ENCODE measurements at regions not wholly inside any gene's neighbourhood (a gene's known extent, or its start where the extent isn't known, plus 50 kb on each side); places are given as distances from the start of the nearest gene placed in this dataset.

DNA sequence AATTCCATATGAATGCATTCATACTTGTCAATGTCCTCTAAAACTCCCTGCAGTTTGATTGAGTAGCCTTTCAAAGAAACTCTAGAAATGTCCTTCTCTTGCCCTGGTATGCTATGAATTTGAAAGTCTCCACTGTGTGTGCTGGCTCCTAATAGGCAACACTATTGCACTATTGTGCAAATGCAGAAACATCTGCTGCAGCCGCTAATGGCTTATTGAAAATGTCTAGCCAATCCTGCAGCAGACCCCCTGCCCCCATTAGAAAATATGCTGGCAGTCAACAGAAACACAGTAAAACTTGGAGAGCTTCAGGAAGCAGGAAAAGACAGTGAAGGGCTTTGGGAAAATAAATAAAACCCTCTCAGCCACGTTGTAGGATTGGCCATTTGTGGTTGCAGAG lies 87.3 kb upstream of the GRAMD2B start:
- ChIA-PET RAD21 (ENCODE audit: unreplicated experiment) (no interaction called here), CTCF (interaction anchor here (4.2 kb wide), 1 partner anchor 206 kb away, joined by 91 read pairs; no protein-coding TSS in a partner anchor), SMC1A (ENCODE audit: uncharacterized antibody, unreplicated experiment) (no interaction called here), POLR2A (no interaction called here)
- Histone ChIP-seq H4K20me1 (ENCODE audit: control insufficient read depth, insufficient read depth) (no peaks in the 10 kb centered on the region), H3K9ac (ENCODE audit: control insufficient read depth, insufficient read depth, low read length) (no peak overlapping the region), H3K4me2 (ENCODE audit: control insufficient read depth, insufficient read depth) (no peak overlapping the region), H3K9me3 (replicated peaks; ENCODE audit: control insufficient read depth, insufficient read depth, low read length) (no peaks in the 10 kb centered on the region), H3K27ac (ENCODE audit: control insufficient read depth, insufficient read depth) (no peak overlapping the region), H3K79me2 (ENCODE audit: control insufficient read depth, insufficient read depth, low read length) (no peaks in the 10 kb centered on the region), H2AFZ (ENCODE audit: control insufficient read depth, low read depth, low read length) (no peak overlapping the region), H3K27me3 (replicated peaks in 1 of 2; ENCODE audit: control insufficient read depth in 2 of 2, insufficient read depth in 2 of 2, low read length in 1 of 2) (no peaks in the 10 kb centered on the region), H3K36me3 (ENCODE audit: control insufficient read depth in 2 of 2, insufficient read depth in 2 of 2, low read length in 1 of 2) (no peaks in the 10 kb centered on the region), H3K4me3 (no peak overlapping the region), H3K4me1 (ENCODE audit: control insufficient read depth, insufficient read depth, low read length) (no peaks in the 10 kb centered on the region)
- BruUV-seq (replicated peaks), result no TSS peak
- intact Hi-C loops (cut with micrococcal nuclease; ENCODE audit: unreplicated experiment), result no loop called here
- no peak for FAIRE-seq
- in situ Hi-C loops (cut with MboI), result no loop called here
- no peak for ATAC-seq
- TF ChIP-seq, protein P1, sequence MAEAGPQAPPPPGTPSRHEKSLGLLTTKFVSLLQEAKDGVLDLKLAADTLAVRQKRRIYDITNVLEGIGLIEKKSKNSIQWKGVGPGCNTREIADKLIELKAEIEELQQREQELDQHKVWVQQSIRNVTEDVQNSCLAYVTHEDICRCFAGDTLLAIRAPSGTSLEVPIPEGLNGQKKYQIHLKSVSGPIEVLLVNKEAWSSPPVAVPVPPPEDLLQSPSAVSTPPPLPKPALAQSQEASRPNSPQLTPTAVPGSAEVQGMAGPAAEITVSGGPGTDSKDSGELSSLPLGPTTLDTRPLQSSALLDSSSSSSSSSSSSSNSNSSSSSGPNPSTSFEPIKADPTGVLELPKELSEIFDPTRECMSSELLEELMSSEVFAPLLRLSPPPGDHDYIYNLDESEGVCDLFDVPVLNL (IDR thresholded peaks at IDR 0.05; ENCODE audit: low read depth, low read length), result no peak
- TF ChIP-seq ETV6 (conservative IDR thresholded peaks at IDR 0.05 in 1 of 2, IDR thresholded peaks at IDR 0.05 in 1 of 2; ENCODE audit: borderline replicate concordance in 1 of 2, low read depth in 1 of 2), result no peak
- no peak for TF ChIP-seq PAX5 (IDR thresholded peaks at IDR 0.05; ENCODE audit: borderline replicate concordance, low read depth, low read length)
- no peak for TF ChIP-seq TBL1XR1 (IDR thresholded peaks at IDR 0.05; ENCODE audit: low read depth, low read length)
- 44% methylated on average over 2 of the region's 2 CpGs for WGBS (ENCODE audit: insufficient coverage, insufficient replicate concordance, low lambda C conversion rate, missing lambda C conversion rate)
- no peak for DNase-seq (ENCODE audit: low read depth, low spot score)

DNA sequence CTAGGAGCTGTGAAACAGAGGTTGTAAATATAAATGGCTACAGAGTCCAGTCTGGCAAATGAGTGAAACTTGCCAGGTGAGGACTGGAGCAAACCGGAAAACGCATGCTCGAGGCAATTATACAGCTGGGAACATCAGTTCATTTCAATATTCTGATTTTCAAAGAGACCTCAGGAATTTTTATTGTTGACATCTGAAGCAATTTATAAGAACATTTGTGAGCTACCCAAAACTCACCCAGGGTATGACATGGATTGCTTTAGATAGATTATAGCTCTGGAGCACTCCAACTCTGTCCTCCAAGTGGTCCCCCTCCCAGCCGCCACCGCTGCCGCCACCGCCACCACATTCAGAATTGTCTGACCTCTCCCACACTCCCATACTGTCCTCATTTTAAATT lies 84.6 kb upstream of the GRAMD2B start:
- no TSS peak for BruUV-seq (replicated peaks)
- TF ChIP-seq, protein P2, sequence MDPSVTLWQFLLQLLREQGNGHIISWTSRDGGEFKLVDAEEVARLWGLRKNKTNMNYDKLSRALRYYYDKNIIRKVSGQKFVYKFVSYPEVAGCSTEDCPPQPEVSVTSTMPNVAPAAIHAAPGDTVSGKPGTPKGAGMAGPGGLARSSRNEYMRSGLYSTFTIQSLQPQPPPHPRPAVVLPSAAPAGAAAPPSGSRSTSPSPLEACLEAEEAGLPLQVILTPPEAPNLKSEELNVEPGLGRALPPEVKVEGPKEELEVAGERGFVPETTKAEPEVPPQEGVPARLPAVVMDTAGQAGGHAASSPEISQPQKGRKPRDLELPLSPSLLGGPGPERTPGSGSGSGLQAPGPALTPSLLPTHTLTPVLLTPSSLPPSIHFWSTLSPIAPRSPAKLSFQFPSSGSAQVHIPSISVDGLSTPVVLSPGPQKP (IDR thresholded peaks at IDR 0.05; ENCODE audit: low read depth, low read length), result no peak
- TF ChIP-seq BACH1 (IDR thresholded peaks at IDR 0.05; ENCODE audit: borderline replicate concordance) (no peak), JUND (IDR thresholded peaks at IDR 0.05; ENCODE audit: low read depth, low read length) (no peak), KDM1A (IDR thresholded peaks at IDR 0.05; ENCODE audit: borderline replicate concordance) (no peak), ZNF274 (IDR thresholded peaks at IDR 0.05; ENCODE audit: insufficient read depth, insufficient read length) (no peak), BRCA1 (IDR thresholded peaks at IDR 0.05; ENCODE audit: low read depth, low read length) (no peak)
- TF ChIP-seq, protein P3, sequence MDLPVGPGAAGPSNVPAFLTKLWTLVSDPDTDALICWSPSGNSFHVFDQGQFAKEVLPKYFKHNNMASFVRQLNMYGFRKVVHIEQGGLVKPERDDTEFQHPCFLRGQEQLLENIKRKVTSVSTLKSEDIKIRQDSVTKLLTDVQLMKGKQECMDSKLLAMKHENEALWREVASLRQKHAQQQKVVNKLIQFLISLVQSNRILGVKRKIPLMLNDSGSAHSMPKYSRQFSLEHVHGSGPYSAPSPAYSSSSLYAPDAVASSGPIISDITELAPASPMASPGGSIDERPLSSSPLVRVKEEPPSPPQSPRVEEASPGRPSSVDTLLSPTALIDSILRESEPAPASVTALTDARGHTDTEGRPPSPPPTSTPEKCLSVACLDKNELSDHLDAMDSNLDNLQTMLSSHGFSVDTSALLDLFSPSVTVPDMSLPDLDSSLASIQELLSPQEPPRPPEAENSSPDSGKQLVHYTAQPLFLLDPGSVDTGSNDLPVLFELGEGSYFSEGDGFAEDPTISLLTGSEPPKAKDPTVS (IDR thresholded peaks at IDR 0.05; ENCODE audit: low read depth, low read length), result no peak
- TF ChIP-seq, protein P4, sequence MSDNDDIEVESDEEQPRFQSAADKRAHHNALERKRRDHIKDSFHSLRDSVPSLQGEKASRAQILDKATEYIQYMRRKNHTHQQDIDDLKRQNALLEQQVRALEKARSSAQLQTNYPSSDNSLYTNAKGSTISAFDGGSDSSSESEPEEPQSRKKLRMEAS (IDR thresholded peaks at IDR 0.05; ENCODE audit: low read depth, low read length), result no peak

More for the DNA sequence above, 84.6 kb upstream of the GRAMD2B start:
- Histone ChIP-seq H4K20me1 (ENCODE audit: control insufficient read depth, insufficient read depth) (no peaks in the 10 kb centered on the region), H3K9ac (ENCODE audit: control insufficient read depth, insufficient read depth, low read length) (no peak overlapping the region), H2AFZ (ENCODE audit: control insufficient read depth, low read depth, low read length) (no peak overlapping the region), H3K4me1 (ENCODE audit: control insufficient read depth, insufficient read depth, low read length) (no peaks in the 10 kb centered on the region), H3K36me3 (ENCODE audit: control insufficient read depth in 2 of 2, insufficient read depth in 2 of 2, low read length in 1 of 2) (no peaks in the 10 kb centered on the region), H3K9me3 (replicated peaks; ENCODE audit: control insufficient read depth, insufficient read depth, low read length) (no peaks in the 10 kb centered on the region), H3K27ac (ENCODE audit: control insufficient read depth, insufficient read depth) (no peak overlapping the region), H3K79me2 (ENCODE audit: control insufficient read depth, insufficient read depth, low read length) (no peaks in the 10 kb centered on the region), H3K4me2 (ENCODE audit: control insufficient read depth, insufficient read depth) (no peak overlapping the region), H3K4me3 (no peak overlapping the region), H3K27me3 (replicated peaks in 1 of 2; ENCODE audit: control insufficient read depth in 2 of 2, insufficient read depth in 2 of 2, low read length in 1 of 2) (no peaks in the 10 kb centered on the region)
- no peak for FAIRE-seq
- in situ Hi-C loops (cut with MboI) (no loop called here), intact Hi-C loops (cut with micrococcal nuclease; ENCODE audit: unreplicated experiment) (loop anchor here (1.0 kb wide), 1 partner anchor 201 kb away; no protein-coding TSS in a partner anchor)
- ChIA-PET RAD21 (ENCODE audit: unreplicated experiment) (interaction anchor here (0.7 to 3.3 kb wide), 14 partner anchors 11 to 276 kb away, joined by 3 to 36 read pairs (median 4); no protein-coding TSS in a partner anchor), CTCF (interaction anchor here (0.8 to 4.7 kb wide), 22 partner anchors 11 to 262 kb away, joined by 3 to 91 read pairs (median 5); partner anchors contain the start of gene PHAX), SMC1A (ENCODE audit: uncharacterized antibody, unreplicated experiment) (interaction anchor here (0.6 to 3.6 kb wide), 16 partner anchors 10 to 275 kb away, joined by 3 to 41 read pairs (median 5); no protein-coding TSS in a partner anchor), POLR2A (no interaction called here)
- no peak for DNase-seq (ENCODE audit: low read depth, low spot score)
- no peak for ATAC-seq
- 55% methylated on average over 7 of the region's 7 CpGs for WGBS (ENCODE audit: insufficient coverage, insufficient replicate concordance, low lambda C conversion rate, missing lambda C conversion rate)

All from GM12878 (cell line).